GM21619 (cell line): ENCODE measurements at regions not wholly inside any gene's neighbourhood (a gene's known extent, or its start where the extent isn't known, plus 50 kb on each side); places are given as distances from the start of the nearest gene placed in this dataset.

ENCODE experiments used
- ATAC-seq: cut with Tn5 transposase; IDR thresholded peaks from one replicate; pipeline ENCODE4 v1.9.1; 2021; ENCODE audit not compliant: unreplicated experiment

DNA sequence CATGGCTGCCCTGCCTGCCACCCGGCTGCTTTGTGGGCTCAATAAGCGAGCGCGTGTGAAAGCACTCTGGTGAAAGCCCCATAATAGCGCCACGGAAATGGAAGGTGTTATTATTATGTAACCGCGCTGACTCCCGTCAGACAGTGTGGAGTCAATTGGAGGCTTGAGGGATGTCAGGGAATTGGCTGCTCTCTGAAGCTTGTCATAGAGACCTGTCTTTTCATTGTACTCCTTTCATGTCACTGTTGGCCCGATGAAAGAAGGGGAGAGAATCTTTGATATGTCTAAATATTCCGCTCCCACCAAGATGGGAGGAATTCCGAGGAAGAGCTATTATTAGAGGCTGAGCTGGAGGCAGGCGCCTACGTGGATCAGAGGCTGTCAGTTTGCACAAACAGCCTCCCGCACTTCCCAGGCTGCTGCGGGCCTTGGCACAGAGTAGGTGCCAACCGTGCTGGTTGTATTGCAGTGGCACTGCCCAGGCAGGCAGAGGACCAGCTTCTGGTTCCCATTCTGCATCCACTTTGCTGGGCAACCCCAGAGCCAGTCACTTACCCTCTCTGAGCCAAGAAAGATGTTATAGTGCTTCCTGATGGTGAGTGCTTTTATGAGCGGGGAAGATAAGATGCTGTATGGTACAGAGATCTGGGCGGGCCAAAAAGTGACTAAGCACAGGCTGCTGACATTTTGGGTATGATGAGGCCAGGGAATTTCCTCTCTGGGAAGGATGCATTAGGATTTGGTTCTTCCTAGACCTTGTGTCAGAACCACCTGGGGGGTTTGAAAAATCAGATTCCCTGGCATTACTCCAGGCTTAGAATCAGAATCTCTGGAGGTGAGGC lies 151.4 kb downstream of the RPS24 start:
- ATAC-seq = no peak

DNA sequence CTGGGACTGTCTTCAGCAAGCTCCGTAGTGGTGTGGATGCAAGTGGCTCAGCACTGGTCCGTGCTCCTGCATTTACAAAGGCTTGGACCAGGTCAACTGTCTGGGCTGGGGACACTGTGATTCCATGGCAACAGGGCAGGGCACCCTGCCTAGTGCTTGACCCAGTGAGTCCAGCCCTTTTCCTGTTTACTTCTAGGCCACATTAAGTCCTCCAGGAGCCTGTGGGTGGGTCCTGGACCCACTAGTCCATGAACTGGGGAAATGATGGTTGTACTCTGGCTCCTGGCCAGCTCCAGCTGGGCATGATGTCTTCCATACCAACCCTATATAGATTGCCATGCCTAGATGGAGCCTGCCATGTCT lies 152.0 kb downstream of the RPS24 start:
- ATAC-seq = no peak

DNA sequence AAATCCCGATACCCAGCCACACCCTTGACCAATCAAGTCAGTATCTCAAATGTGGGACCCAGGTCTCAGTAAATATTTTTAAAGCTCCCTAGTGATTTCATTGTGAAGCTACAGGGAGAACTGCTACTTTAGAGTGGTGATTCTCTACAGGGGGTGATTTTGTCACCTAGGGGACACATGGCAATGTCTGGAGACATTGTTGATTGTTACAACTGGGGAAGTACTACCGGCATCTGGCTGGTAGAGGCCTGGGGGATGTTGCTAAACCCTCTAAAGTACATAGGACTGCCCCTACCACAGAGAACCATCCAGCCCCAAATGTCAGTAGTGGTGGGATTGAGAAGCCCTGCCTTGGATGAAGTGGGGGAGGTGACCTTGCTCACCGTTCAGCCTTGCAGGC lies 152.9 kb downstream of the RPS24 start:
- no peak for ATAC-seq

DNA sequence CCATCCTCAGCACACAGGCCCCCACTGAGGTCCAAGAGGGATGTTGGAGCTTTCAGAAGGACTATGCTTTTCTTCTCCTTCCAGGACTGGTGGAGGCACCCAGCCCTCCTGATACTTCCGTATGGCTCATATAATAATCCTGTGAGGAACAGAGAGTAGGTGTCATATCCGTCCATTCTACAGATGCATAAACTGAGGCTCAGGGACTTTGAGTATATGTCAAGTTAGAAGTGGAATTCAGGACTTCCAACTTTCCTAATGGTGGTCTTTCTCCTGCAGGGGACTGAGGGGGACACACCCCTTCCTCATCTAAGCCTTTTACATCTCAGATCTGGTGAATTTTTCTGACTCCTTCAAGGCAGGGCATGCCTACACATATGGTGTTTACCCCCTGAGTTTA lies 153.7 kb downstream of the RPS24 start:
- no peak for ATAC-seq

DNA sequence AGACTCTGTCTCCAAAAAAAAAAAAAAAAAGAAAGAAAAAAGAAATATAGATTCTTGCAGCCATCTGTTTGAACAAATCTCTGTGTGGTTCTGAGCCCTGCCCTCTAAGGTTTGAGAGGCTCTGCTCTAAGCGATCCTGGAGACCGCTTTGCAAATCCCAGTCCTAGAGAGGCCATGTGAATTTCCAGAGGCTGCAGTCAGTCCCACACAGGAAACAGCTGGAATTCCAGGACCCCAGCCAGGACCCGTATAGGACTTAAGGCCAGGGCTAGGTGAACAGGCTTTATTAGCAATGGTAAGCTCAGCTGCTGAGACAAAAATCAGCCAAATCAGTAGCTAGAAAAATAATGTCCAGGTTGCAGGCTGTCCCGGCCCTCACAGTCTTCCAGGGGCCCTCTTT lies 154.8 kb downstream of the RPS24 start:
- ATAC-seq = no peak

DNA sequence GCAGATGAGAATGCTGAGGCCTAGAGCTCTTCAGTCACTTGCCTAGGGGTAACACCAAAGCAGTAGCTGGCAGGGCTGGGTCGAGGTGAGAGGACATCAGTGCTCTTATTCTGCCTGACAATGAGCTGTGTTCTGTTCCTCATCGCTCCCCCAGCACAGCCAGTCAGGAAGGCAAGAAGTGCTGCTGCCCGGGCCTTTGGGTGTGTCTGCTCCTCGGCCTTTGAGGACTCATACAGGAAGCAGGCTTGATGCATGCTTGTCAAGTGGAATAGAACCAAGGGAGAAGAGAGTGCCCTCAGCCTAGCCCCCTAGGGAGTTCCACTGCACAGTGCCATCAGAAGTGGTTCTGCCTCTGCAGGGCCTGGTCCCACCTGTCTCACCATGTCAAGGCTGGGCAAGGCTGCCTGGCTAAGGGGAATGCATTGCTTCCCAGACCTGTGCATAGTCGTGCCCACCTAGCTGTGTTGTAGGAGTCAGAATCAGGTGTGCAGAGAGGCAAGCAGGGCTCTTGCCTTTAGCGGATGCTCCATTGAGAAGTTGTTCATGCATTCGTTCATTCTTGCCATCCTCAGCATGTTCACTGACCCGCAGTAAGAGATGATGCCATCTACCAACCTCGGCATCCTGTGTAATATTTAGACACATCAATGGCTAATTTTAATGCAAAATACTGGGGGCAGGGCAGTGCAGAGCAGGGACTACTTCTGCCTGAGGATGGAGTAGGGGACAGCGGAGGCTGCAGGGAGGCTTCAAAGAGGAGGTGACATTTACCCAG lies 156.6 kb downstream of the RPS24 start:
- ATAC-seq = no peak

DNA sequence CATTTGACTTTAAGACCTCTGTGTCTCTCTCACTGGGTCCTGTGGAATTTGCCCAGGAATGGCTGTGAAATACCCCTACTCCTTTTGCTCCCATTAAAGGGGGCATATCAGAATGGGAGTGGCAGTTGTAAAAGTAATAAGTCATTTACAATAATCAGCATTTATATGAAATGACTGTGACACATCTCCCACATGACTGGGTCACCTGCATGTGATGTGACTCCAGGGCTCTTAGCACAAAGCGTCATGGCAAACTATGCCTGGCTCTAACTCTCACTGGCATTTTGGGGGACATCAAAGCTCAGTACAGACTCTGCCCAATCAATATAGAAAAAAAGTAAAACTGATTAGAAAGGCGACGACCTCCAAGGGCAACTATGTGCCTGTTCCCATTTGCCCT lies 157.6 kb downstream of the RPS24 start:
- no peak for ATAC-seq

DNA sequence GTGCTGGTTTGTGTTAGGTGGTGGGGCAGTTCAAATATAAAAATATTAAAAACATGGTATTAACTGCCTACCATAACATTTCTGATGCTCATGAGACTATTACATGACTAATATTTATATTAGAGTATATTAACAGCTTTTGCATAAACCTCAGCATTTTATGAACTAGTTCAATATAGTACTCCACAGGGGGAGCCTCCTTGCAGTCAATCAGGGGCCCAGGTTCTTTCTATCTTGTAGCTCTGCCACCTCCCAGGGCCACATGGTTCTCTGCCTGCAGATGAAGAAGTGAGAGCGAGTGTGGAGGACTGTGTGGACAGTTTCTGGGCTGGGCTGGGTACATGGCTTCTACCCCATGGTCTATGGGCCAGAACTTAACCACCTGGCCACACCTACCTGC lies 159.5 kb downstream of the RPS24 start:
- no peak for ATAC-seq

DNA sequence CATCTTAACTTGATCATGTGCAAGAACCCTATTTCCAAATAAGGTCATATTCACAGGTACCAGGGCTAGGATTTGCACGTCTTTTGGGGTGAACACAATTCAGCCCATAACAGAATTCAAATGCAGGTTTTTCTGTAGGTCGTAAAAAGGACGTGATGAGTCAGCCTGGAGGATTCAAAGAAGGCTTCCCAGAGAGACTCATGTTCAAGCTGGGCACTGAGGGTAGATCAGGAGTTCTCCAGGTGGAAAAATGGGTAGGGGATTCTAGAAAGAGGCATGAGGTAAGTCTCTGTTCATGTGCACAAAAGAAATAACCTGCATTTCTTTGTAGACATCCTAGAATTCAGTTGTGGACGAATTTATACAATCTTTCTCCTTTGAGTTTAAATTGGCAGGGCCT lies 160.4 kb downstream of the RPS24 start:
- no peak for ATAC-seq

DNA sequence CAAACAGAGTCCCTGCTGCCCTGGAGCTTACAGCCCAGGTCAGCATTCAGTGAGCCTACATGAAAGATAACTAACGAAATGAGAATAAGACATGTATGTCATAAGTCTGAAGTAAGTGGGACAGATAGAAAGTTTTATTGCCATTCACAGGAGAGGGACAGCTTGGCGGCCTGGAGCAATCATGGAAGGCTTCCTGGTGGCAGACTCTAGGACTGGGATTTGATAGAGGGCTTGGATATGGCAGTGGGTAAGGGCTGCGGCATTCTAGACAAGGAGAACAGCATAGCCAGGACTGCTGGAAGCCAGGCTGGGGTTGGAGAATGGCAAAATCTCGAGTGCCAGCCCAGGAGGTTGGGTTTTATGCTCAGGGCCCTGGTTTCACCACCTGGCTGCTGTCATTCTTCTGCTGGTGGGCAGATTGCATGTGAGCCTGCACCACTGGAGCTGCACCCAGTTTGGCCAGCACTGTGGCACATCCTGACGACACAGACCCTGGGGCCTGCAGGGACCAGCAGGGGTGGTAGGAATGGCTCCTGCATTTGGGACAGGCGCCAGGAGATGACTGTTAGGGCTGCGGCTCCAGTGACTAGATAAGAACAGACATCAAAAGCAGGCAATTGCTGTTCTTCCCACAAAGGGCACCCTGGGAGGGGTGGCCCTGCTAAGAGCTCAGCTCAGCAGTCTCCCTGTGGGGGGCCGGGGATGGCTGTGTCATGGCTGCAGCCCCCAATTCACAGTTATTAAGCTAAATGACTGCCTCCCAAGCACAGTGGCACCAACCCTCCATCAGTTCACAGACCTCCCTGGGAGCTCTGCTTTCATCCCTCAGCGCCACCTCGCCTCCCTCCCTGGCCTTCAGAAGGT lies 161.1 kb downstream of the RPS24 start:
- no peak for ATAC-seq

DNA sequence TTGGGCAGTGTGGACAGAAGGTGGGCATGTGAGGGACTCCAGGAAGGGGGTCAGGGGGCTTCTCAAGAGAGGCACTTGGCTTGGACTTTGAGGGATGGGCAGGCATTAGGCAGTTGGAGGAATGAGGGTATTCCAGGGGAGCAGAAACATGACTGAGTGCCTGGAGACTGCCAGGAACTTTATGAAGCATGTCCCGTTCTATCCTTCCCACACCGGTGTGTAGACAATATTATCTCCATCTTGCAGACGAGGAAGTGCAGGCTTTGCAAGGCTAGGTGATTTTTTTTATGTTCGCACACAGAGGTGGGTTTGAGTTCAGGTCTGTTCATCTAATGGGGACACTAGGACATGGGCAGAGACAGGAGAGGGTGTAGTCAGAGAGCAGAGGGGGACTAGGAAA lies 162.7 kb downstream of the RPS24 start:
- ATAC-seq = no peak

DNA sequence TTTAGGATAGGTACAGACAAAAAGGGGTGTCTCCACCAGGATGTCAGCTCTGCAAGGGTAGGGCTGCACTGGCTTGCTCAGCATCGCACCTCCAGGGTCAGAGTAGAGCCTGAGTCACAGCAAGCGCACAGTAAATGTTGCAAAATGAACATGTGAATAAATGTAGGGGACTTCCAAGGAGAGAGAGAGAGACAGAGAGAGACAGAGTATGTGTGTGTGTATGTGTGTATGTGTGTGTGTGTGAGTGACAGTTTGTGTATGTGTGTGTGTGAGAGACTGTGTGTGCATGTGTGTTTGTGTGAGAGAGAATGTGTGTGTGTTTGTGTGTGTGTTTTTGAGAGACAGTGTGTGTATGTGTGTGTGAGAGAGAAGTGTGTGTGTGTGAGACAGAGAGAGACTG lies 163.3 kb downstream of the RPS24 start:
- ATAC-seq = no peak

DNA sequence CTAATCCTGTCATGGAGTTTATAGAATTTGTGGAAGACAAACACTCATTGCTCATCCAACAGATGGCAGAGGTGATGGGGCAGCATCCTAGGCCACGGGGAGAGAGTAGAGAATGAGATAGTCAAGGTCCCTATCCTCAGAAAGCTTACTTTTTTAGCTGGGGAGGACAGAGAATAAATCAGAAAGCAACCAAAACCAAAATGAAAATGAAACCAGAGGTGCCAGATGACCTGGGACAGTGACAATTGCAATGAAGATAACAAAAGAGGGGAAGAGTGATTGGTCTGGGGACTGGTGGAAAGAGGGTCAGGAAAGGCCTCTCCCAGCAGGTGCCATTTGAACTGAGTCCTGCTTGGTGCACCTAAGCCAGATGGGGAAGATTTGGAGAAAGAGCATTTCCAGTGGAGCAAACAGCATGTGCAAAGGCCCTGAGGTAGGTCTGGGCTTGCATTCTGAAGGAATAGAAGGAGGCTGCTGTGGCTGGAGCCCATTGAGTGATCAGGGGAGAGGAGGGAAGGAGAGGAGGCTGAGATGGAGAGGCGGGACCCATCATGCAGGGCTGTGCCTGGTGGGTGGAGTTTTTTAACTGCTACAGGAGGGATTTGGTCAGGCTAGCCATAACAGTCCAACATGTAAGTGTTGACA lies 164.1 kb downstream of the RPS24 start:
- no peak for ATAC-seq

DNA sequence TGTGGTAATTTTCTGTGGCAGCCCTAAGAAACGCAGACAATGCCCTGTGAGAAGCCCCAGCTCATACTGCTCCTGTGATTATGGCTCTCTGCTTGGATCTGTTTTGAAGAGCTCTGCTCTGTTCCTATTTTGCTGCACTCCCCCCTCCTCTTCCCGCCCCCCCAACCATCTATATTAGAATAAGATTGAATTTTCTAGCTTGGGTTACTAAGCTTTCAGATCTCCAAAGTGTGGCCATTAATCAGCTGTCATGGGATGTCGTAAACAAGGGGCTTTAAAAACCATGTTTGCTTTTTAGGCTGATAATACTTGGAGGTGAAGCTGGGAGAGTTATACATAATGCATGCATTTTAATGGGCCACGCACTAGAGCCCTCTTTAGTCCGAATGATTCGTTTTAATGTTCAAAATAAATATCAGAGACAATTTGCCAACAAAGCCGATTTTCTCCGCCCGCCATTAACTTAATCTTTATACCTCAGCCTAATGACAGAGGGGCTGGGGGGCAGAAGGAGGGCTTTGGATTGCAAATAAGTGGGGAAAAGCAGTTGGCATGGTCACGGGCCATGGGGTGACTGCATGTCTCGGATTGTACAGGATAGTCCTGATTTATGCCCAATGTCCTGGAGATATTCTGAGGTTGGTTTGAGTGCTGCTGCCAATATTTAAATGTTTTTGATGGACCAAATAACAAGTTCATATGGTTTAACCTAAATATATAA lies 165.5 kb downstream of the RPS24 start:
- ATAC-seq = no peak

DNA sequence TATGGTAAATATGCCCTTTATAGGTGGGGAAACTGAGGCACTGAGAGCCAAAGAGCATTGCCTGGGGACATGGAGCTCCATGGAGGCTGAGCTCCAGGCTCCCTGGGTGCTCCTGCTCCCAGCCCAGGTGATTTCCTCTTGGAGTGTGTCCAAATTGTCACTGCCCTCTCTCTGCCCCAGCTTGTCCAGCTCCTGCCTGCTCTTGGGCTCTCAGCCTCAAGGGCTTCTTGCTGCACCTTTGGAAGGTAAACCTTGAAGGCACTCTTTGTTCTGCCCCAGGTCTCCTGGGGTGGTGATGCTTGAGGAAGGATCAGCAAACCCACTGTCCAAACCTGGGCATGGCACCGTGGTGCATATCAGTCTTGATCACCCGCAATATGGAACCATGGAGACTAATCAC lies 166.1 kb downstream of the RPS24 start:
- no peak for ATAC-seq

DNA sequence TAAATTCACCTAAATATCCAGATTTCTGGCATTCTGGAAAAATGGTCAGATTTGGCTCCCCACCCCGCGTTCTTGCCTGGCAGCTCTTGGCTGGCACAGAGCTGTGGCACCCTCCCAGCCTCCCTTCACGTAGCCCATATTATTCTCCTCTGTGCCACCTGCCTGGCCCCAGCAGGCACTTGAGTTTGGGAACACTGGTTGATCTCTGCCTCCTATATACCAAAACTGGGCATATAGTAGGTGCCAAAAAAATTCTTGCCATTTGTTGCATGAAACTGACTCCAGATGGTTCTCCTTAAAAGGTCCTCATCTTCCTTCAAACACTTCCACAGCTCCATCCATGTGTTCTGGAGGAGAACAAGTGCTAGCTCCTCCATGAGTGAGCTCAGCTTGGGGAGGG lies 167.0 kb downstream of the RPS24 start:
- ATAC-seq = no peak

DNA sequence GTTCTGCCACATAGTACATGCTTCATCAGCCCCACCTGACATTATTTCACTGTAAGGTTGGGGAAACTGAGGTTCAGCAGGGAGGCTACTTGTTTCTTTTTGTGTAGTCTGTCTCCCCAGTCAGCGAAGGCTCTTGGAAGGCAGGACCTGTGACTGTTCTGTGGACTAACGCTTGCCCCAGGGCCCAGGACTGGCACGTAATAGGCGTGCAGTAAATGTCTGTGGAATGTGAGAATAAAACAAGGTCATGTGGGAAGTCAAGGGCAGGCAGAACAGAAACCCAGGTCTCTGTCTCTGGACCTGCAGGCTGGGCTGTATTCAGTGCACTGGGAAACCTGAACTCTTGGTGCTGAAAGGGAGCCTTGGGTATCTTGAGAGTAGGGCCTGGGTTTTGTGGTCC lies 168.7 kb downstream of the RPS24 start:
- no peak for ATAC-seq

DNA sequence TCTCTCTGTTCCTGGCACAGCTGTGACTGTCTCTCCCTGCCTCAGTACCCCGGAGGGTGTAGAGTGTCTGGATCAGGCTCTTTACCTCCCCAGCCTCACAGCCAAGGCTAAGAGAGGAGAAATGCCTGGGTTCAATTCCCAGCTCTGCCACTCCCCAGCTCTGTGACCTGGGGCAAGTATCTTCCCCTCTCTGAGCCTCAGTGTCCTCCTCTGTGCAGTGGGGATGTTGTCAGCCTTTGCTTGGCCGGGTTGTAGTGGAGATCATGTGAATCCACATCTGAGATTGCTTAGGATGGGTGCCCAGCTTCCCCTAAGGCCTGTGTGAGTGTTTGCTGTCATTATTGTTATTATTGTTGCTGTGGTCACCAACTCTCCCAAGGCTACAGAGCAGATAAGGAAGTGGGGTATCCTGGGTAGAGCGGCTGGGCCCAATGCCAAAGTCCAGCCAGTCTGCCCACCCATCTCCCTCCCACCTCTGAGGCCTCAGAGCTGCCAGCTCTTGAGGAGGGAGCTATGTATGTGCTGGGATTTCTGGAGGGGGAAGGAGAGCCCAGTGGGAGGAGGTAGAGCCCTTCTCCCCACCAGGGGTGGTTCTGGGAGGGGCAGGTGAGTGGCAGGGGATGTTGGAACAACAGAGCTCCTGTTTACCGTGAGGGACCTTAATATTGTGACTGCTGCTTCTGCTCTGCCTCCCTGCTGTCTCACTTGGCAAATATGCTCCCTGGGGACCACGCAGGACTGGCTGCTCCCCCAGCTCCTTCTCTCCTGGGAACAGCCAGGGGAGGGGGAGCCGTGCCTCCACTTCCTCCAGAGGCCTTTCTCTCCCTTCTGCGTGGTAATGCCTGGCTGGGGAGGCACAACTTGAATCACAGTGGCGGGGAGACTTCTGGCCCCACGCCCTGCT lies 170.5 kb downstream of the RPS24 start:
- ATAC-seq = no peak

DNA sequence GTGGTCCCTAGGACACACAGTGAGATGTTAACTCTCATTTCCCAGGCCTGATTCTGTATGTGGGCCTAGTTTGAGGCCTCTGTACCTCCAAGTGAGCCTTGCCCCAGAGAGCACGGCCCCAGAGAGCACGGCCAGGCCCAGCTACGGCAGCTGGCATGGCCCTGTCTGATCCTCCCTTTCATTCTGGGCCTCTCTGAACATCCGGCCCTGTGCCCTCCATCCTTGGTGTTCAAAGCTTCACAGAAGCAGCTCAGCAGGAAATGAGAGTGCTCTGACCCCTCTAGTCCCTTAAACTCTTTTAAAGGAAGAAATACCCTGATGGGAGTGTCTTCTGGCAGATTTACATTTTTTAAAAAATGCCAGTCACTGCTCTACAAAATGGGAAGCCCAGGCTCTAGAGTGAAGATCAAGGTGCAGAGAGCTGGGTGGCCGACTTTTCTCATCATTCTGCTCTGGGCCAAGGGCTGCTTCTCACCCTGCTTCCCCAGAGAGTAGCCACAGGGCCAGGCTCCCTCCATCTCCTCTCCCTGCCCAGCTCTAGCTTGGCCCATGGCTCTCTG lies 171.9 kb downstream of the RPS24 start:
- no peak for ATAC-seq
